K562 (cell line): ENCODE measurements at regions not wholly inside any gene's neighbourhood (a gene's known extent, or its start where the extent isn't known, plus 50 kb on each side); places are given as distances from the start of the nearest gene placed in this dataset.
A peak's percentile ranks its signal among the peaks of the same experiment; 100 is the strongest.

Source experiments
- ARID1B ChIP-seq: fragments of 450-650 bp; IDR thresholded peaks from 2 replicates; pipeline ENCODE4 v1.6.1; 2016; ENCODE audit warnings: antibody characterized with exemption, mild to moderate bottlenecking, inconsistent platforms
- BRD4 ChIP-seq: fragments of 200-600 bp; sonication (generic); IDR thresholded peaks from 2 replicates; pipeline ENCODE4 v1.6.1; 2017; ENCODE audit warnings: inconsistent platforms
- BRF1 ChIP-seq: IDR thresholded peaks from 3 replicates; pipeline ENCODE4 v1.6.1; 2011; ENCODE audit warnings: borderline replicate concordance, mild to moderate bottlenecking; ENCODE audit not compliant: insufficient read length; ENCODE audit errors: extremely low read depth
- EHMT2 ChIP-seq: fragments of 450-650 bp; IDR thresholded peaks from 2 replicates; pipeline ENCODE4 v1.6.1; 2018; ENCODE audit warnings: antibody characterized with exemption
- GATAD2A ChIP-seq: fragments of 450-650 bp; IDR thresholded peaks from 2 replicates; pipeline ENCODE4 v1.6.1; 2017
- MAFG ChIP-seq: fragments of 450-650 bp; conservative IDR thresholded peaks from 2 replicates; pipeline ENCODE4 v1.6.1; 2016; ENCODE audit warnings: missing genetic modification characterization, missing compliant biosample characterization
- POLR2AphosphoS2 ChIP-seq: IDR thresholded peaks from 2 replicates; pipeline ENCODE4 v1.6.1; 2012; ENCODE audit warnings: low read length, improper control_type of control experiment
- RBFOX2 ChIP-seq: fragments of 200-400 bp; formaldehyde crosslinking; IDR thresholded peaks from 2 replicates; pipeline ENCODE4 v1.6.1; 2017; ENCODE audit warnings: low read depth, mild to moderate bottlenecking, low read length, moderate library complexity
- SMARCA5 ChIP-seq: fragments of 450-650 bp; IDR thresholded peaks from 2 replicates; pipeline ENCODE4 v1.6.1; 2016
- SMARCC2 ChIP-seq: fragments of 450-650 bp; IDR thresholded peaks from 2 replicates; pipeline ENCODE4 v1.6.1; 2017; ENCODE audit warnings: antibody characterized with exemption, moderate library complexity, mild to moderate bottlenecking, low read depth
- SRSF3 ChIP-seq: fragments of 200-400 bp; formaldehyde crosslinking; IDR thresholded peaks from 2 replicates; pipeline ENCODE4 v1.6.1; 2016; ENCODE audit warnings: mild to moderate bottlenecking, low read length, moderate library complexity; ENCODE audit not compliant: insufficient read depth
- TAF9B ChIP-seq: fragments of 450-650 bp; IDR thresholded peaks from 2 replicates; pipeline ENCODE4 v1.6.1; 2018; ENCODE audit warnings: mild to moderate bottlenecking; ENCODE audit not compliant: partially characterized antibody
- TFAM ChIP-seq: fragments of 250-450 bp; sonication (Bioruptor Pico); conservative IDR thresholded peaks from 2 replicates; pipeline ENCODE4 v1.5.0; 2021; ENCODE audit warnings: mild to moderate bottlenecking, moderate library complexity
- ZBTB7A ChIP-seq: IDR thresholded peaks from 2 replicates; pipeline ENCODE4 v1.6.1; 2011; ENCODE audit warnings: low read depth, mild to moderate bottlenecking, low read length, moderate library complexity, borderline replicate concordance; ENCODE audit not compliant: control insufficient read depth
- ZFX ChIP-seq: sonication (generic); formaldehyde crosslinking; IDR thresholded peaks from 2 replicates; pipeline ENCODE4 v1.8.0; 2022; ENCODE audit warnings: mild to moderate bottlenecking, missing genetic modification reagents, moderate library complexity
- ZNF354B ChIP-seq: fragments of 250-450 bp; sonication (Bioruptor Pico); IDR thresholded peaks from 2 replicates; pipeline ENCODE4 v1.4.0; 2020
- ZNF384 ChIP-seq: IDR thresholded peaks from 2 replicates; pipeline ENCODE4 v1.6.1; 2012; ENCODE audit warnings: low read depth, low read length, improper control_type of control experiment
- ZNF644 ChIP-seq: fragments of 200-800 bp; sonication (Bioruptor generic); IDR thresholded peaks from 2 replicates; pipeline ENCODE4 v1.6.1; 2016; ENCODE audit warnings: low read depth, missing genetic modification characterization, missing compliant biosample characterization
- TF ChIP-seq, protein P1 (sequence below): fragments of 450-650 bp; IDR thresholded peaks from 2 replicates; pipeline ENCODE4 v1.6.1; 2016
- TF ChIP-seq, protein P2 (sequence below): fragments of 250-450 bp; sonication (Bioruptor Pico); IDR thresholded peaks from 2 replicates; pipeline ENCODE4 v1.8.0; 2022; ENCODE audit warnings: inconsistent platforms
- TF ChIP-seq, protein P3 (sequence below): conservative IDR thresholded peaks from 2 replicates; pipeline ENCODE4 v1.6.1; 2011; ENCODE audit warnings: low read depth, mild to moderate bottlenecking, low read length; ENCODE audit not compliant: control insufficient read depth
- TF ChIP-seq, protein P4 (sequence below), 2 experiments: fragments of 450-650 bp; IDR thresholded peaks; 2 replicates each; pipeline ENCODE4 v1.6.1; 2016
- TF ChIP-seq, protein P5 (sequence below): IDR thresholded peaks from 2 replicates; pipeline ENCODE4 v1.6.1; 2014; ENCODE audit warnings: antibody characterized with exemption
- TF ChIP-seq, protein P6 (sequence below): sonication (generic); formaldehyde crosslinking; IDR thresholded peaks from 2 replicates; pipeline ENCODE4 v1.8.0; 2022; ENCODE audit warnings: mild to moderate bottlenecking, missing genetic modification reagents

DNA sequence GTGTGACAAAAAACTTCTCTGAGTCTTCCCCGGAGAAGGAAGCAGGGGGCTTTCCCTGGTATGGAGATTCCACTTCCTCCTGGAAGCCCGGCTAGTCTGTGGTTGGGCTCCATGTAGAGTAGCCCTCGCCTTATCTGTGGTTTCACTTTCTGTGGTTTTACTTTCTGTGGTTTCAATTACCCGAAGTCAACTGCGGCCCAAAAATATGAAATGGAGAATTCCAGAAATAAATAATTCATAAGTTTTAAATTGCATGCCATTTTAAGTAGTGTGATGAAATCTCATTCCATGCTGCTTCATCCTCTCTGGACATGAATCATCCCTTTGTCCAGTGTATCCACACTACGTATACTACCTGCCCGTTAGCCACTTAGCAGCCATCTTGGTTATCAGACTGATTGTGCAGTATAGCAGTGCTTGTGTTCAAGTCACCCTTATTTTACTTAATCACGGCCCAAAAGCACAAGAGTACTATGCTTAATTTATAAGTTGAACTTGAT, 275.0 kb upstream of the SESN3 start (continued):
- TF ChIP-seq, protein P1, sequence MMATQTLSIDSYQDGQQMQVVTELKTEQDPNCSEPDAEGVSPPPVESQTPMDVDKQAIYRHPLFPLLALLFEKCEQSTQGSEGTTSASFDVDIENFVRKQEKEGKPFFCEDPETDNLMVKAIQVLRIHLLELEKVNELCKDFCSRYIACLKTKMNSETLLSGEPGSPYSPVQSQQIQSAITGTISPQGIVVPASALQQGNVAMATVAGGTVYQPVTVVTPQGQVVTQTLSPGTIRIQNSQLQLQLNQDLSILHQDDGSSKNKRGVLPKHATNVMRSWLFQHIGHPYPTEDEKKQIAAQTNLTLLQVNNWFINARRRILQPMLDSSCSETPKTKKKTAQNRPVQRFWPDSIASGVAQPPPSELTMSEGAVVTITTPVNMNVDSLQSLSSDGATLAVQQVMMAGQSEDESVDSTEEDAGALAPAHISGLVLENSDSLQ, result no peak
- no peak for TF ChIP-seq SMARCA5
- TF ChIP-seq MAFG, result 0 out of 2 replicates have a peak, but pooled peaks have one; percentile 17
- no peak for TF ChIP-seq GATAD2A
- TF ChIP-seq TAF9B, result no peak
- TF ChIP-seq ZNF354B (CRISPR knock-in tag), result no peak
- no peak for TF ChIP-seq ZFX (CRISPR knock-in tag)
- TF ChIP-seq ZNF384, result no peak
- TF ChIP-seq, protein P2, sequence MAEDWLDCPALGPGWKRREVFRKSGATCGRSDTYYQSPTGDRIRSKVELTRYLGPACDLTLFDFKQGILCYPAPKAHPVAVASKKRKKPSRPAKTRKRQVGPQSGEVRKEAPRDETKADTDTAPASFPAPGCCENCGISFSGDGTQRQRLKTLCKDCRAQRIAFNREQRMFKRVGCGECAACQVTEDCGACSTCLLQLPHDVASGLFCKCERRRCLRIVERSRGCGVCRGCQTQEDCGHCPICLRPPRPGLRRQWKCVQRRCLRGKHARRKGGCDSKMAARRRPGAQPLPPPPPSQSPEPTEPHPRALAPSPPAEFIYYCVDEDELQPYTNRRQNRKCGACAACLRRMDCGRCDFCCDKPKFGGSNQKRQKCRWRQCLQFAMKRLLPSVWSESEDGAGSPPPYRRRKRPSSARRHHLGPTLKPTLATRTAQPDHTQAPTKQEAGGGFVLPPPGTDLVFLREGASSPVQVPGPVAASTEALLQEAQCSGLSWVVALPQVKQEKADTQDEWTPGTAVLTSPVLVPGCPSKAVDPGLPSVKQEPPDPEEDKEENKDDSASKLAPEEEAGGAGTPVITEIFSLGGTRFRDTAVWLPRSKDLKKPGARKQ (CRISPR knock-in tag), result no peak
- TF ChIP-seq TFAM (CRISPR knock-in tag), result no peak
- no peak for TF ChIP-seq SMARCC2
- TF ChIP-seq, protein P3, sequence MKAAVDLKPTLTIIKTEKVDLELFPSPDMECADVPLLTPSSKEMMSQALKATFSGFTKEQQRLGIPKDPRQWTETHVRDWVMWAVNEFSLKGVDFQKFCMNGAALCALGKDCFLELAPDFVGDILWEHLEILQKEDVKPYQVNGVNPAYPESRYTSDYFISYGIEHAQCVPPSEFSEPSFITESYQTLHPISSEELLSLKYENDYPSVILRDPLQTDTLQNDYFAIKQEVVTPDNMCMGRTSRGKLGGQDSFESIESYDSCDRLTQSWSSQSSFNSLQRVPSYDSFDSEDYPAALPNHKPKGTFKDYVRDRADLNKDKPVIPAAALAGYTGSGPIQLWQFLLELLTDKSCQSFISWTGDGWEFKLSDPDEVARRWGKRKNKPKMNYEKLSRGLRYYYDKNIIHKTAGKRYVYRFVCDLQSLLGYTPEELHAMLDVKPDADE, result no peak
- TF ChIP-seq, protein P4, sequence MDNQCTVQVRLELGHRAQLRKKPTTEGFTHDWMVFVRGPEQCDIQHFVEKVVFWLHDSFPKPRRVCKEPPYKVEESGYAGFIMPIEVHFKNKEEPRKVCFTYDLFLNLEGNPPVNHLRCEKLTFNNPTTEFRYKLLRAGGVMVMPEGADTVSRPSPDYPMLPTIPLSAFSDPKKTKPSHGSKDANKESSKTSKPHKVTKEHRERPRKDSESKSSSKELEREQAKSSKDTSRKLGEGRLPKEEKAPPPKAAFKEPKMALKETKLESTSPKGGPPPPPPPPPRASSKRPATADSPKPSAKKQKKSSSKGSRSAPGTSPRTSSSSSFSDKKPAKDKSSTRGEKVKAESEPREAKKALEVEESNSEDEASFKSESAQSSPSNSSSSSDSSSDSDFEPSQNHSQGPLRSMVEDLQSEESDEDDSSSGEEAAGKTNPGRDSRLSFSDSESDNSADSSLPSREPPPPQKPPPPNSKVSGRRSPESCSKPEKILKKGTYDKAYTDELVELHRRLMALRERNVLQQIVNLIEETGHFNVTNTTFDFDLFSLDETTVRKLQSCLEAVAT (IDR thresholded peaks at IDR 0.05), result peak in 1 of 2 experiments; percentile 91; a peak in 2 of 4 replicates
- no peak for TF ChIP-seq ZBTB7A
- peak; percentile 34; the same call in 1 of the 2 replicates for TF ChIP-seq ARID1B
- no peak for TF ChIP-seq BRD4
- no peak for TF ChIP-seq RBFOX2
- no peak for TF ChIP-seq SRSF3
- no peak for TF ChIP-seq POLR2AphosphoS2
- TF ChIP-seq BRF1, result no peak
- TF ChIP-seq ZNF644 (tag), result peak; percentile 86; the same call in 1 of the 2 replicates
- TF ChIP-seq, protein P5, sequence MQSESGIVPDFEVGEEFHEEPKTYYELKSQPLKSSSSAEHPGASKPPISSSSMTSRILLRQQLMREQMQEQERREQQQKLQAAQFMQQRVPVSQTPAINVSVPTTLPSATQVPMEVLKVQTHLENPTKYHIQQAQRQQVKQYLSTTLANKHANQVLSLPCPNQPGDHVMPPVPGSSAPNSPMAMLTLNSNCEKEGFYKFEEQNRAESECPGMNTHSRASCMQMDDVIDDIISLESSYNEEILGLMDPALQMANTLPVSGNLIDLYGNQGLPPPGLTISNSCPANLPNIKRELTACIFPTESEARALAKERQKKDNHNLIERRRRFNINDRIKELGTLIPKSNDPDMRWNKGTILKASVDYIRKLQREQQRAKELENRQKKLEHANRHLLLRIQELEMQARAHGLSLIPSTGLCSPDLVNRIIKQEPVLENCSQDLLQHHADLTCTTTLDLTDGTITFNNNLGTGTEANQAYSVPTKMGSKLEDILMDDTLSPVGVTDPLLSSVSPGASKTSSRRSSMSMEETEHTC, result no peak
- TF ChIP-seq, protein P6, sequence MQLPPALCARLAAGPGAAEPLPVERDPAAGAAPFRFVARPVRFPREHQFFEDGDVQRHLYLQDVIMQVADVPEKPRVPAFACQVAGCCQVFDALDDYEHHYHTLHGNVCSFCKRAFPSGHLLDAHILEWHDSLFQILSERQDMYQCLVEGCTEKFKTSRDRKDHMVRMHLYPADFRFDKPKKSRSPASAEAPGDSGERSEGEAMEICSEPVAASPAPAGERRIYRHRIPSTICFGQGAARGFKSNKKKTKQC (CRISPR knock-in tag), result no peak
- TF ChIP-seq EHMT2, result no peak
